Stimulated activated CD4-positive, alpha-beta T cell treated with anti-CD3 and anti-CD28 coated beads, Interleukin-12 subunit alpha, Interleukin-12 subunit beta, amount 100 ng/mL, for 48 hours (primary cell): ENCODE measurements at regions not wholly inside any gene's neighbourhood (a gene's known extent, or its start where the extent isn't known, plus 50 kb on each side); places are given as distances from the start of the nearest gene placed in this dataset.

ENCODE experiments used
- DNase-seq, 3 donors: peaks; one replicate each; pipeline ENCODE4 v3.0.0-alpha.2; 2020; ENCODE audit warnings: low read depth in 2 of 3, low spot score in 1 of 3

- no peak for DNase-seq
Observed at GRCh38 chr1:101290922-101291561, 54.2 kb downstream of the S1PR1 start.

- peak in 1 of 3 donors; percentile 49 for DNase-seq
Observed at GRCh38 chr1:101291562-101292380, 55.0 kb downstream of the S1PR1 start.

- DNase-seq = peak in 2 of 3 donors; percentile 50 to 62
Observed at GRCh38 chr1:101293461-101294051, 56.7 kb downstream of the S1PR1 start.

GRCh38 chr1:101295209-101295608, 58.4 kb downstream of the S1PR1 start:
- no peak for DNase-seq

GRCh38 chr1:101298663-101299062, 61.8 kb downstream of the S1PR1 start:
- DNase-seq = no peak

GRCh38 chr1:101299141-101299540, 62.3 kb downstream of the S1PR1 start:
- no peak for DNase-seq

- no peak for DNase-seq
Observed at GRCh38 chr1:101299710-101300109, 62.9 kb downstream of the S1PR1 start.

GRCh38 chr1:101300916-101301315, 64.1 kb downstream of the S1PR1 start:
- DNase-seq = no peak

GRCh38 chr1:101301446-101302057, 64.7 kb downstream of the S1PR1 start:
- no peak for DNase-seq

GRCh38 chr1:101302831-101303511, 66.2 kb downstream of the S1PR1 start:
- DNase-seq = no peak

GRCh38 chr1:101307985-101308689, 71.3 kb downstream of the S1PR1 start:
- DNase-seq = no peak

GRCh38 chr1:101308935-101309333, 72.1 kb downstream of the S1PR1 start:
- no peak for DNase-seq

- DNase-seq = peak in 2 of 3 donors; percentile 42 to 76
Observed at GRCh38 chr1:101309334-101310311, 72.8 kb downstream of the S1PR1 start.

- DNase-seq = no peak
Observed at GRCh38 chr1:101310506-101310905, 73.7 kb downstream of the S1PR1 start.

- no peak for DNase-seq
Observed at GRCh38 chr1:101311146-101311920, 74.5 kb downstream of the S1PR1 start.

GRCh38 chr1:101312147-101312546, 75.3 kb downstream of the S1PR1 start:
- DNase-seq = no peak

- DNase-seq = no peak
Observed at GRCh38 chr1:101313356-101313755, 76.5 kb downstream of the S1PR1 start.

GRCh38 chr1:101314244-101314643, 77.4 kb downstream of the S1PR1 start:
- peak in 1 of 3 donors; percentile 26 for DNase-seq

- DNase-seq = no peak
Observed at GRCh38 chr1:101316256-101316655, 79.4 kb downstream of the S1PR1 start.
